Dermis blood vessel endothelial cell (primary cell): ENCODE measurements at regions not wholly inside any gene's neighbourhood (a gene's known extent, or its start where the extent isn't known, plus 50 kb on each side); places are given as distances from the start of the nearest gene placed in this dataset.

Source experiments
- DNase-seq: peaks from one replicate; pipeline ENCODE4 v3.0.0; 2010

DNA sequence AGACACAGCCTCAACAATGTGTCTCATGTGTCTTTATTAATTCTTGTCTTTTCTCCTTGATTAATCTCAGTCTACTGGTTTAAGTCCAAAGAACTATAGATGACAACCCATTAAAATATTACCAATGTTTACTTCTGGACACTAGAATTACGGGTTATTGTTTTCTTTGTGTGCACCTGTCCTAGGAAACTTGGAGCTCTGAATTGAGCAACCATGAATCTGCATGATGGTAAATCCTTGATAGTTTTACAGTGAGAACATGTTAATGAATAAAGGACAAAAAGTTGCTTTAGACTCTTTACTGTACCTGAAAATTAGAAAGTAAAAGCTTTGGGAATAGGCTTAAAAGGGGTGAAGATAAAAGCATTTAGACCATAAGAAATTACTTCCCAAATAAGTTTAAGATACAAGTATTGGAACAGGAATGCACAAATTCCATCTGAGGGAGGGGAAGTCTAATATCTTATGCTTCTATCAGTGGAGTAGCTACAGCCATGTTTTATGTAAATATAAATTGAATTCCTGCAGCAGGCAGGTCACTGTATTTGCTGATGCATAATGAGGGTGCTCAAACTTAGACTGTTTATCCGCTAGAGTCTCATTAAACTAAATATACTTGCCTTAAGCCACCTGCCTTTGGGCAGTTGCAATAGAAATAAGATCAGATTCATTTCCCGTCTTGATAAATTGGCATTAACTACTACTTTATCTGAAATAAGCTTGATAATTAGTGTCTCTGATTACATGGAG, 603.7 kb upstream of the GCFC2 start:
- DNase-seq = no peak

GRCh38 chr2:76312236-76312635, 601.5 kb upstream of the GCFC2 start:
- no peak for DNase-seq

- no peak for DNase-seq
These were observed 601.0 kb upstream of the GCFC2 start for GRCh38 chr2:76311728-76312127.

GRCh38 chr2:76310894-76311633, 600.3 kb upstream of the GCFC2 start:
- DNase-seq = no peak

DNA sequence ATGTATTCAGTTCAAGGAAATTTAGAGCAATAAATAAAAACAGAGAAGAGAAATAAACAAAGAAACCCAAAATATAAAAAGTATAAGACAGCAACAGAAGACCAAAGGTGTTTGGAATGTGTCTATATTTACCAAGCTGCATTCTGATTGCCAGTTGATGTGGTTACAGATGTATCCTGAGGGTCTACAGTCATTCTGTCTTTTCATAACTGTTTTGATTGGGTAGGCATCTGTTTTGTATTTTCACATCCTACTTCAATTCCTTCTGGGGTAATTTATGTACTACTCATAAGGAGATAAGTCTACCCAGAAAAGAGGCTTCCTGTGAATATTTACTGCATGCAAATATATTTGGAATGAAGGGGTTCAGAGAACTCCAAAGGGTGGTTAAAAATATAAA, 596.8 kb upstream of the GCFC2 start:
- no peak for DNase-seq

GRCh38 chr2:76298041-76298440, 587.3 kb upstream of the GCFC2 start:
- DNase-seq = no peak

- DNase-seq = no peak
These were observed 585.7 kb upstream of the GCFC2 start for GRCh38 chr2:76296438-76296837.

GRCh38 chr2:76295762-76296161, 585.0 kb upstream of the GCFC2 start:
- DNase-seq = no peak

- DNase-seq = no peak
These were observed 577.9 kb upstream of the GCFC2 start for GRCh38 chr2:76288598-76288997.

GRCh38 chr2:76288146-76288545, 577.4 kb upstream of the GCFC2 start:
- DNase-seq = no peak

DNA sequence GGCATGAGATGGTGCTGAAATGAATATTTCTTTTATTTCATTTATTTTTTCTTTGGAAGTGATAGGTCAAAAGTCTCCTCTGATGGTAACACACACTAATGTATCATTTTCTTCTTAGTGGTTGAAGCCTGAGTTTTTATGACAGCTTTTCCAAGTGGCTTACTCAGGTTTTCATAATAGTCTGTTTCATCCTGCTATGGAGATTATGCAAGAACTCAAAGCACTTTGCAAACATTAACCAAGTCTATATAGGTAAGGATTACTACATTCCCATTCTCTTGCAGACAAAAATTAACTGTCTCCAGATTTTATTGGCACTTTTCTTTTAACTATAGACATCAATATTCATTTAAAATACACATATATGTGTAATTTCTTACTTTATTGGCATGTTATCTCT, 572.6 kb upstream of the GCFC2 start:
- DNase-seq = no peak

DNA sequence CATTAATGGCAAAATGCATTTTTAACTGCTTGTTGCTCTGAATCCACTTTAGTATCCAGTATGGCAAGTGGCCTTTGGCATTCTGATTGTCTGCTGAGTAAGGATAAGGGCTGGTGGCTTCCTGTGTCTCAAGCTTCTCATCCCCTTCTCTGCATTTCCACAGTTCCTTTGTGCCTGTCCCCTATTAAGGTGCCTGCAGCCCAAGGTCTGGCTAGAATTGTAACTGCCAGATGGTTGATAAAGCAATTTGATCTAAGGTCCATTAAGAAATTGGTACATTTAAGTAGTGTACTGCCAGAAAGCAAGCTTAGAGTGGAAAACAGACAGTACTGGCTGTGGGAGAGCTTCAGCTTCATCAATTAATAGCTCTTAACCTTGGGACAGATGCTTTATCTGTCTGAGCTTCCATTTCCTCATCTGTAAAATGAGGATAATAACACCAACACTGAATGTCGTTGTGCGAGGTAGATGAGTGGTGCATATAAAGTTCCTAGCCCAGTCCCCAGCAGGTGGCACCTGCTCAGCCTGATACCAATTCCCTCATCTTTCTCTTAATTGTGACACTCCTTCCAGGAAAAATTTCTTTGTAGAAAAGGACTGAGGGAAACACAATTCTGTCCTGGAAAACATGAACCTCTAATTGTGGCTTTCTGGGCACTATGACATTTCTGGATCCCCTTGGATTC, 570.6 kb upstream of the GCFC2 start:
- no peak for DNase-seq

DNA sequence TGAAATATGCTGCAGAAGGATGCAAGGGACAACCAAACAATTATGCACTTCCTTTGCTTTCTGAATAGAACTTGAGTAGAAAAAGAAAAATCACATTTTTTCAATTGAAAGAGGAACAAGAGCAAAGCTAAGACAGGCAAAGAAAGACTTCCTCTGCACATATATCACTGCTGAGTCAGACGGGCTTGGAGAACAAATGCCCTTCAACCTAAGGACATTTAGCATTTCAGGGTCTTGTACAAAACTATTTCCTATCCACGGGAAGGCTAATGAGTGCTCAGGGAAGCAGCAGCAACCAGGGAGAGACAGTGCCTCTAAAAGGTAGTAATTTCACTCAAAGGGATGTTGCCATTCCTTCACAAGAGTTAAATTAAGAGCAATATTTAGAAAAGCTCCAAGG, 570.0 kb upstream of the GCFC2 start:
- DNase-seq = no peak

DNA sequence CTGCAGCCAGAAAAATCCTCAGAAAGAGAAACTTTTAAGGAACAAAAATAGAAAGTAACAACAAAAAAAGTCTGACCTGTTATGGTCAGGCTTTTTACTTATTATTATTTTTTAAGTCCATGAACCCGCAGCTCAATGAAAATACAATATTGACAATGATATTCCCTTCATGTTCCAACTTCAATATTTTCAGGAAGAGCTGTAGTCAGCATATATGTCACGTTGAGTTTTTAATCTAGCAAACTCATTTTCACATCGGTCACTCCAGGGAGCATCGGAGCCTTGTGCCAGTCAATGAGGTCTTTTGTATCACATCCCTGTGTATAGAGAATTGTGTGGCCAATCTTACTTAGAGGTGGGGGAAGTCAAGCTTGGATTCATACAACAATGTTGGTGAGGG, 568.4 kb upstream of the GCFC2 start:
- no peak for DNase-seq

- DNase-seq = no peak
These were observed 565.1 kb upstream of the GCFC2 start for GRCh38 chr2:76275788-76276187.

DNA sequence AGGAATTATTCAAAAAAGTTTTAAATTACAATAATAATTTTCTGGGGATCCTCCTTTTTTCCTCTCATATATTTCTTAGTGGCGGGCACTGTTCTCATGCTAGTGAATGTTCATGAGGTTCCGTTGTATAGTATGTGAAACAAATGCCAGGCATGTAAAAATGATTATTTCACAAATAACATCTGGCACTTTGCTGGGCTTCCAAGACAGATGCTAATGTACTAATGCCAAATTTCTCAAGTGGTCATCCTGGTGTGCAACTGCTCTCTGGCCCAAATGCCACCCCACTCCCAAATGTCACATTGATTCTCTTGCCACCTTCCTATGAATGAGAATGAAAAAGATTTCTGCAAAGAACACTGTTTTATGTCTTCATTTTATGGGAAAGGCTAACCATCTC, 564.0 kb upstream of the GCFC2 start:
- no peak for DNase-seq

- no peak for DNase-seq
These were observed 563.4 kb upstream of the GCFC2 start for GRCh38 chr2:76274160-76274559.

GRCh38 chr2:76270096-76270710, 559.5 kb upstream of the GCFC2 start:
- DNase-seq = no peak

DNA sequence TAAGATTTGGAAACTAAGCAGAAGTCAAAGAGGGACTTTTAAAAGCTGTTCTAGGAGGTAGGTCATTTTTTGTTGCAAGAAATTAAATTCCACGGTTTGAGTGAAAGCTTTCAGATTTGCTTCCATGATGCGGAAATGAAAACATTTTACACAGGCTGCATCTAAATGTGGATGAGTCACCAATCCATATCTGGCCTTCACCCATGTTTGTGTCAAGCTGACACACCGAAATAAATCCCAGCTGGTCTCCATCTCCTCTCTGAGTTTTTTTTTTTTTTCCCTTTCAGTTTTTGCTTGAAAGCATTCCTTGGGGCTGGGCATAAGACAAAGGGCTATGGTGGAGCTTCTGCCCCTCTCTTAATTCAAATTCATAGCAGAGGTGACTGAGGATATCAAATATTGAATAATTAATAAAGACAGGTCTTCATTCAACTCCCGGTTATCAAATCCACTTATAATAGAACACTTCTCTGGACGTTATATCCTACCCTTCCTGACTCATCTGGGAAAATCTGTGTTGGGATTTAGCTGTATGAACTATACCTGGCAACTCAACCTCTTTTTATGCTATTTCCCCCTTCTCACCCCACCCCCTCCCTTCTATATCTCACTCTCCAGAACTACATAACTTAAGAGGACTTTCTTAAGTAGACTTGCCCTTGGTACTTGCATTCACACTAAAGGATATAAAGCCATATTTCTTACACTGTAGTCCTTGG, 558.3 kb upstream of the GCFC2 start:
- no peak for DNase-seq

DNA sequence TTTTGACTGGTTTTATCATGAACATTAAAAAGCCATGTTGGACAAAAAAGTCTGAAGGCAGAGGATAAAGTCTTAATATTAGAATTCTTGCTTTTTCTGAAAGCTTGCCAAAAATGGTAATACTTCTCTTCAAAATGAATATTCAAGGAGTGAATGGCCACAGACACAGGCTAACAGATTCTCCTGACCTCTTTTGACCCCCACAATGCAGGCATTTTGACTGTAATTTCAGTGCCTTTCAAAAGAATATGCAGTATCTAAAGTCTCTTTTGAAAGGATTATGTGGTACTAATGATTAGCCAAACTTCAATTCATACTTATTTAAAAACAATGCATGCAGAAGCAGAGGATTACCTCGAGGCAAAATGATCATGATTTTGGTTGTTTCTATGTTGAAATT, 557.8 kb upstream of the GCFC2 start:
- DNase-seq = no peak

DNA sequence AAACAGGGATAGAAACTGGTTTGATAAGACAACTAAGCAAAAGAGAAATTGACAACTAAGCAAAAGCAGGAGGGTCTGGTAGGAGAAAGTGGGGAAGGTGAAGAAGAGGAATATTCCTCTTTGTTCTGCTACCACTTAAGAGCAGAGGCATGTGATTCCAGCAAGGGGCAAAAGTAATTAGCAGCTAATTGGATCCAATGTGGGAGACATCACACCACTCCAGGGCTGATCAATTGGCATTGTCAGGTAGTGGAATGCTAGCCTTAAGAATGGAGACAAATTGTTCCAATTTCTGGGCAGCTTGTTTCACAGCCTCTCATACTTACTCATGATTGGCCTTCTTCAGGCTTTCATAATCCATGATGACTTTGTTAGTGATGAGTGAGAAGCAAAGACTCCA, 547.1 kb upstream of the GCFC2 start:
- no peak for DNase-seq

GRCh38 chr2:76256458-76257088, 545.9 kb upstream of the GCFC2 start:
- DNase-seq = no peak
